GM12891 (cell line): ENCODE measurements at regions not wholly inside any gene's neighbourhood (a gene's known extent, or its start where the extent isn't known, plus 50 kb on each side); places are given as distances from the start of the nearest gene placed in this dataset.

Experiments used
- POLR2A ChIP-seq: IDR thresholded peaks from 2 replicates; pipeline ENCODE4 v1.6.1; 2011; ENCODE audit warnings: low read depth, low read length, control low read depth
- POLR2AphosphoS5 ChIP-seq: IDR thresholded peaks from 2 replicates; pipeline ENCODE4 v1.6.1; 2011; ENCODE audit warnings: low read depth, low read length, control low read depth
- POU2F2 ChIP-seq: IDR thresholded peaks from 2 replicates; pipeline ENCODE4 v1.6.1; 2011; ENCODE audit warnings: low read depth, mild to moderate bottlenecking, control low read depth, low read length, moderate library complexity

- TF ChIP-seq POLR2A (no peak), POU2F2 (no peak), POLR2AphosphoS5 (no peak)
These were observed 217.6 kb upstream of the TTC29 start for GRCh38 chr4:147163311-147163710.
